ENCODE measurements at regions not wholly inside any gene's neighbourhood (a gene's known extent, or its start where the extent isn't known, plus 50 kb on each side); places are given as distances from the start of the nearest gene placed in this dataset.

- TF ChIP-seq YY1 (IDR thresholded peaks at IDR 0.05; ENCODE audit: low read depth) (no peak), NFIC (IDR thresholded peaks at IDR 0.05) (no peak), TCF12 (IDR thresholded peaks at IDR 0.05; ENCODE audit: low read depth) (no peak), RAD21 (IDR thresholded peaks at IDR 0.05; ENCODE audit: low read depth) (no peak), USF1 (IDR thresholded peaks at IDR 0.05) (no peak), CREB1 (IDR thresholded peaks at IDR 0.05; ENCODE audit: low read depth) (no peak), CEBPB (IDR thresholded peaks at IDR 0.05) (no peak), EGR1 (IDR thresholded peaks at IDR 0.05) (no peak)
Measured at GRCh38 chr5:115366223-115366622, 69.8 kb upstream of the CCDC112 start.

DNA sequence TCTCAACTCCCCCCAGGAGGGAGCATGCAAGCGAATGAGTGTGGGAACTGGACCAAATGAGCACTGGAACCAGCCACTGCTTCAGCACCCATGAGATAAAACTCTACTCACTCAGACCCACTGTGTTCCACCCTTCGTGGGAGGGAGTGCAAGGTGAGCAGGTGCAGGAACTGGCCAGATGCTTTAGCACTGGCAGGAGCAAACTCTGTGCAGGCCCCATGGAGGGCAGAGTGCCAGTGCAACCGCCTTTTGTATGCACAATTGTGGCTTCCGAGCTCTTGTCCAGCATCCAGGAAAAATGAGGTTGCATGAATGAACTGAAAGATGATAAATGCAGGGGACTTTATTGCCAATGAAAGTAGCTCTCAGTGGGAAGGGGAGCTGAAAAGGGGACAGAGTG is 67.4 kb upstream of the CCDC112 start:
- no peak for TF ChIP-seq TCF12 (IDR thresholded peaks at IDR 0.05; ENCODE audit: low read depth)
- TF ChIP-seq TEAD4 (IDR thresholded peaks at IDR 0.05): no peak
- TF ChIP-seq USF1 (IDR thresholded peaks at IDR 0.05): no peak
- no peak for TF ChIP-seq FOXM1 (IDR thresholded peaks at IDR 0.05; ENCODE audit: borderline replicate concordance, low read depth)
- TF ChIP-seq NFIC (IDR thresholded peaks at IDR 0.05): no peak
- no peak for TF ChIP-seq CEBPB (IDR thresholded peaks at IDR 0.05)
- TF ChIP-seq EGR1 (IDR thresholded peaks at IDR 0.05): no peak
- no peak for TF ChIP-seq EP300 (IDR thresholded peaks at IDR 0.05; ENCODE audit: borderline replicate concordance)
- no peak for TF ChIP-seq CREB1 (IDR thresholded peaks at IDR 0.05; ENCODE audit: low read depth)
- TF ChIP-seq, protein P1, sequence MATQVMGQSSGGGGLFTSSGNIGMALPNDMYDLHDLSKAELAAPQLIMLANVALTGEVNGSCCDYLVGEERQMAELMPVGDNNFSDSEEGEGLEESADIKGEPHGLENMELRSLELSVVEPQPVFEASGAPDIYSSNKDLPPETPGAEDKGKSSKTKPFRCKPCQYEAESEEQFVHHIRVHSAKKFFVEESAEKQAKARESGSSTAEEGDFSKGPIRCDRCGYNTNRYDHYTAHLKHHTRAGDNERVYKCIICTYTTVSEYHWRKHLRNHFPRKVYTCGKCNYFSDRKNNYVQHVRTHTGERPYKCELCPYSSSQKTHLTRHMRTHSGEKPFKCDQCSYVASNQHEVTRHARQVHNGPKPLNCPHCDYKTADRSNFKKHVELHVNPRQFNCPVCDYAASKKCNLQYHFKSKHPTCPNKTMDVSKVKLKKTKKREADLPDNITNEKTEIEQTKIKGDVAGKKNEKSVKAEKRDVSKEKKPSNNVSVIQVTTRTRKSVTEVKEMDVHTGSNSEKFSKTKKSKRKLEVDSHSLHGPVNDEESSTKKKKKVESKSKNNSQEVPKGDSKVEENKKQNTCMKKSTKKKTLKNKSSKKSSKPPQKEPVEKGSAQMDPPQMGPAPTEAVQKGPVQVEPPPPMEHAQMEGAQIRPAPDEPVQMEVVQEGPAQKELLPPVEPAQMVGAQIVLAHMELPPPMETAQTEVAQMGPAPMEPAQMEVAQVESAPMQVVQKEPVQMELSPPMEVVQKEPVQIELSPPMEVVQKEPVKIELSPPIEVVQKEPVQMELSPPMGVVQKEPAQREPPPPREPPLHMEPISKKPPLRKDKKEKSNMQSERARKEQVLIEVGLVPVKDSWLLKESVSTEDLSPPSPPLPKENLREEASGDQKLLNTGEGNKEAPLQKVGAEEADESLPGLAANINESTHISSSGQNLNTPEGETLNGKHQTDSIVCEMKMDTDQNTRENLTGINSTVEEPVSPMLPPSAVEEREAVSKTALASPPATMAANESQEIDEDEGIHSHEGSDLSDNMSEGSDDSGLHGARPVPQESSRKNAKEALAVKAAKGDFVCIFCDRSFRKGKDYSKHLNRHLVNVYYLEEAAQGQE (IDR thresholded peaks at IDR 0.05; ENCODE audit: low read depth): no peak
- TF ChIP-seq, protein P2, sequence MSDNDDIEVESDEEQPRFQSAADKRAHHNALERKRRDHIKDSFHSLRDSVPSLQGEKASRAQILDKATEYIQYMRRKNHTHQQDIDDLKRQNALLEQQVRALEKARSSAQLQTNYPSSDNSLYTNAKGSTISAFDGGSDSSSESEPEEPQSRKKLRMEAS (IDR thresholded peaks at IDR 0.05): no peak
- TF ChIP-seq RAD21 (IDR thresholded peaks at IDR 0.05; ENCODE audit: low read depth): no peak
- no peak for TF ChIP-seq TAF1 (IDR thresholded peaks at IDR 0.05; ENCODE audit: low read depth)
- TF ChIP-seq YY1 (IDR thresholded peaks at IDR 0.05; ENCODE audit: low read depth): no peak
- no peak for TF ChIP-seq ZBTB7A (IDR thresholded peaks at IDR 0.05; ENCODE audit: low read depth)

- TF ChIP-seq EGR1 (IDR thresholded peaks at IDR 0.05) (no peak), EP300 (IDR thresholded peaks at IDR 0.05; ENCODE audit: borderline replicate concordance) (no peak), CREB1 (IDR thresholded peaks at IDR 0.05; ENCODE audit: low read depth) (no peak), NFIC (IDR thresholded peaks at IDR 0.05) (no peak), FOXM1 (IDR thresholded peaks at IDR 0.05; ENCODE audit: borderline replicate concordance, low read depth) (no peak)
- TF ChIP-seq, protein P2 (IDR thresholded peaks at IDR 0.05): no peak
Measured at GRCh38 chr5:115360046-115360685, 63.7 kb upstream of the CCDC112 start.

DNA sequence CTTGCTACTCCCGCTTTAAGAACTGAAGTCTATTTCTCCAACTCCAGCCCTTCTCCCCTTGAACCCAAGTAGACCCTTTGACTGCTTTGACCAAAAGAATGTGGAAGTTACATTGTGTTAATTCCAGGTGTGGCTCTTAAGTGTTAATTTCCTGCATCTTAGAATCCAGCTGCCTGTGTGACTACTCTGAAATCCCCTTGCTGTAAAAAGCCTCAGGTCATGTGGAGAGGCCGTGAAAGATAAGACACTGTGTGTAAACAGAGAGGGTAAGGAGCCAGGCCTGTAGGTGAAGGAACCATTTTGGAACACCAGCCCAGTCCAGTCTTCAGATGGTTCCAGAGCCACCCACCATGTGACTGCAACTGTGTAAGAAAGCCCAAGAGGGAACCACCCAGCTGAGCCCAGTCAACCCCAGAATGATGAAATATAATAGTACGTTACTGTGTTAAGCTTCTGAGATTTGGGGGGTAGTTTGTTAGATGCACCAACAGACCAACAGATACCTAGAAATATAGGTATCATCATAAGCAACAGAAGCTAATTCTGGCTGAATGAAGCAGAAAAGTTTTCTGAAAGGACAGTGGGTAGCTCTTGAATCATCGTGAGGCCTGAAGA is 59.4 kb upstream of the CCDC112 start:
- no peak for TF ChIP-seq ZBTB7A (IDR thresholded peaks at IDR 0.05; ENCODE audit: low read depth)
- no peak for TF ChIP-seq FOXM1 (IDR thresholded peaks at IDR 0.05; ENCODE audit: borderline replicate concordance, low read depth)
- TF ChIP-seq YY1 (IDR thresholded peaks at IDR 0.05; ENCODE audit: low read depth): no peak
- no peak for TF ChIP-seq RAD21 (IDR thresholded peaks at IDR 0.05; ENCODE audit: low read depth)
- no peak for TF ChIP-seq CEBPB (IDR thresholded peaks at IDR 0.05)

DNA sequence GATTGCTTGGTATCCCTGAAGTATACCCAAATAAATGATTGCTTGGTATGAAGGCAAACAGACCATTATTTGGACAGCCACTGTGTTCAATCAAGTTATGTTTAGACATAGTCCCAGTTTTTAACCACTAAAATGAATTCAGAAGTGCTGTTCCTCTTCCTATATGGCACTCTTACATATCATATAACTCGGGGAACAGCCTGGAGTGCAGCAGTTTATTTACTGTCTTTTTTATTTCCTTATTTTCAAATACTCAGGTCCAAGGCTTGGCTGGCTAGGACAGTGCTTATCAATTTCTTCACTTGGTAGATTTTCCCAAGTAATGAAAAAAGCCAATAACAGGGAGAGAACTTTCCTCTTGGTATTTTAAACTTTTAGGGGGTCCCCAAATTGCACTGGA is 58.6 kb upstream of the CCDC112 start:
- TF ChIP-seq CREB1 (IDR thresholded peaks at IDR 0.05; ENCODE audit: low read depth) (no peak), TAF1 (IDR thresholded peaks at IDR 0.05; ENCODE audit: low read depth) (no peak), NFIC (IDR thresholded peaks at IDR 0.05) (no peak), TCF12 (IDR thresholded peaks at IDR 0.05; ENCODE audit: low read depth) (no peak), ZBTB7A (IDR thresholded peaks at IDR 0.05; ENCODE audit: low read depth) (no peak), FOXM1 (IDR thresholded peaks at IDR 0.05; ENCODE audit: borderline replicate concordance, low read depth) (no peak), EP300 (IDR thresholded peaks at IDR 0.05; ENCODE audit: borderline replicate concordance) (no peak), YY1 (IDR thresholded peaks at IDR 0.05; ENCODE audit: low read depth) (no peak), CEBPB (IDR thresholded peaks at IDR 0.05) (no peak), USF1 (IDR thresholded peaks at IDR 0.05) (no peak)
- TF ChIP-seq, protein P1 (IDR thresholded peaks at IDR 0.05; ENCODE audit: low read depth): no peak
- TF ChIP-seq, protein P2 (IDR thresholded peaks at IDR 0.05): no peak

Data from Ishikawa (cell line).